ENCODE measurements at regions not wholly inside any gene's neighbourhood (a gene's known extent, or its start where the extent isn't known, plus 50 kb on each side); places are given as distances from the start of the nearest gene placed in this dataset.

GRCh38 chrX:39985551-39985950 lies 112.2 kb downstream of the BCOR start:
- Histone ChIP-seq H4K20me1 (ENCODE audit: insufficient read depth, low read length) (no peaks in the 10 kb centered on the region), H3K4ac (ENCODE audit: low read depth, low read length) (no peak overlapping the region), H3K14ac (replicated peaks; ENCODE audit: low read depth, low read length) (no peak overlapping the region), H2BK120ac (ENCODE audit: low read depth, low read length) (no peak overlapping the region), H4K91ac (ENCODE audit: insufficient read depth, low read depth, low read length) (no peak overlapping the region), H3K27me3 (ENCODE audit: control insufficient read depth, insufficient read depth, low read length) (peaks cover 17% of the 10 kb centered on the region), H3K79me1 (ENCODE audit: low read depth in 1 of 2, low read length in 2 of 2) (no peaks in the 10 kb centered on the region), H3K18ac (ENCODE audit: low read depth, low read length) (no peak overlapping the region), H4K8ac (ENCODE audit: low read depth in 2 of 2, low read length in 2 of 2) (no peak overlapping the region), H3K4me3 (ENCODE audit: insufficient read depth, low read depth, low read length) (no peak overlapping the region), H3K9ac (ENCODE audit: low read depth, low read length) (no peak overlapping the region), H3K4me1 (ENCODE audit: control insufficient read depth, insufficient read depth, low read length) (no peaks in the 10 kb centered on the region; the same call in 1 of the 2 replicates), H2BK20ac (ENCODE audit: low read depth, low read length) (no peak overlapping the region), H2BK5ac (ENCODE audit: low read depth, low read length, poor library complexity, severe bottlenecking) (no peak overlapping the region), H3K4me2 (ENCODE audit: low read depth, low read length) (no peak overlapping the region), H2AK9ac (replicated peaks; ENCODE audit: low read depth, low read length, poor library complexity) (no peak overlapping the region), H3K9me1 (ENCODE audit: insufficient read depth, low read length) (no peaks in the 10 kb centered on the region), H3K36me3 (ENCODE audit: control insufficient read depth, insufficient read depth, low read length) (no peaks in the 10 kb centered on the region), H2BK15ac (ENCODE audit: low read depth, low read length) (no peak overlapping the region), H4K5ac (ENCODE audit: low read depth, low read length) (no peak overlapping the region), H2AK5ac (ENCODE audit: low read depth, low read length) (no peak overlapping the region), H3K9me3 (ENCODE audit: control insufficient read depth, insufficient read depth, low read length) (peaks cover 2% of the 10 kb centered on the region; the same call in 1 of the 2 replicates), H2AFZ (replicated peaks; ENCODE audit: low read length, poor library complexity) (no peak overlapping the region), H3K27ac (ENCODE audit: insufficient read depth, low read length) (no peak overlapping the region), H3K23ac (ENCODE audit: low read depth, low read length) (no peak overlapping the region), H3K56ac (ENCODE audit: extremely low read depth, insufficient read depth, low read length) (no peak overlapping the region)
- DNase-seq (no peak), ATAC-seq (ENCODE audit: low read depth) (no peak)
- in situ Hi-C loops (cut with MboI; ENCODE audit: low sequenced_read_pairs) (no loop called here), dilution Hi-C loops (cut with HindIII; ENCODE audit: low sequenced_read_pairs, unreplicated experiment) (no loop called here), intact Hi-C loops (cut with micrococcal nuclease) (no loop called here)
- POLR2A ChIA-PET (ENCODE audit: unreplicated experiment): no interaction called here
- TF ChIP-seq RAD21 (IDR thresholded peaks at IDR 0.05; ENCODE audit: low read length) (no peak), FOS (IDR thresholded peaks at IDR 0.05; ENCODE audit: low read depth, low read length) (no peak), BHLHE40 (IDR thresholded peaks at IDR 0.05; ENCODE audit: low read depth, low read length) (no peak), CHD1 (IDR thresholded peaks at IDR 0.05; ENCODE audit: low read depth, low read length) (no peak), CEBPB (IDR thresholded peaks at IDR 0.05; ENCODE audit: low read depth, low read length) (no peak), RFX5 (IDR thresholded peaks at IDR 0.05; ENCODE audit: low read depth, low read length) (no peak), MXI1 (IDR thresholded peaks at IDR 0.05; ENCODE audit: borderline replicate concordance, low read depth, low read length) (no peak), MAFK (IDR thresholded peaks at IDR 0.05; ENCODE audit: low read depth, low read length) (no peak), MAZ (IDR thresholded peaks at IDR 0.05; ENCODE audit: borderline replicate concordance, low read depth, low read length) (no peak), USF2 (IDR thresholded peaks at IDR 0.05; ENCODE audit: low read depth, low read length) (no peak), RCOR1 (IDR thresholded peaks at IDR 0.05; ENCODE audit: insufficient replicate concordance, low read length) (no peak), ELK1 (IDR thresholded peaks at IDR 0.05; ENCODE audit: borderline replicate concordance, low read depth, low read length) (no peak), SMC3 (IDR thresholded peaks at IDR 0.05; ENCODE audit: low read depth, low read length) (no peak), POLR2A (IDR thresholded peaks at IDR 0.05; ENCODE audit: low read depth, low read length) (no peak), NFE2L2 (IDR thresholded peaks at IDR 0.05; ENCODE audit: low read depth, low read length) (no peak), CTCF (conservative IDR thresholded peaks at IDR 0.05; ENCODE audit: low read depth, low read length) (no peak)
- no TSS peak for BruUV-seq (replicated peaks)
- CTCF ChIA-PET: no interaction called here
- WGBS, 2 experiments (ENCODE audit: extremely low coverage in 2 of 2, insufficient read length in 1 of 2): no CpG with 5 or more reads among the region's 4 CpGs

Data from IMR-90 (cell line).